ENCODE measurements at regions not wholly inside any gene's neighbourhood (a gene's known extent, or its start where the extent isn't known, plus 50 kb on each side); places are given as distances from the start of the nearest gene placed in this dataset.

DNA sequence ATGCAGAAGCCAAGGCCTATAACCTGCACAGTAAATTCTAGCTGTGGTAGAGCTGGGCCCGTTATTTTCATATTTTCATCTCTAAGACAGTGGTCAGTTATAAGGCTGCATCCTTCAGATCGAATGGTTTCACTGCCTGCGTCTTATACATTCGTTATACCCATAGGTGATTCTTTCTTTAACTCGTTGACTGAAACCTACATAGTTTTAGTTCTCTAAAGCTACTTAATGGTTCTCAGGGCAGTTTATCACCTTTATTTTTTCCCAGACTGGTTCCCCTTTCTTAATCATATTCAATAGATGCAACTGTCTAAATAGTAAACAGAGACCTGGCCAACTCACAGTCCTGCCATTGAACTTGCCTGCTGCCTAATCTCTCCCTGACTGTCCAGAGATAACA, 615.3 kb upstream of the SLITRK1 start:
- intact Hi-C loops (cut with DNase I) = no loop called here
- Histone ChIP-seq H3K4me3 (no peak overlapping the region), H3K36me3 (no peaks in the 10 kb centered on the region), H3K9me3 (peaks cover 4% of the 10 kb centered on the region), H3K27ac (no peak overlapping the region), H3K27me3 (ENCODE audit: low read depth) (no peaks in the 10 kb centered on the region), H3K4me1 (no peaks in the 10 kb centered on the region)
- DNase-seq (no peak), ATAC-seq (no peak)
- TF ChIP-seq, protein P1, sequence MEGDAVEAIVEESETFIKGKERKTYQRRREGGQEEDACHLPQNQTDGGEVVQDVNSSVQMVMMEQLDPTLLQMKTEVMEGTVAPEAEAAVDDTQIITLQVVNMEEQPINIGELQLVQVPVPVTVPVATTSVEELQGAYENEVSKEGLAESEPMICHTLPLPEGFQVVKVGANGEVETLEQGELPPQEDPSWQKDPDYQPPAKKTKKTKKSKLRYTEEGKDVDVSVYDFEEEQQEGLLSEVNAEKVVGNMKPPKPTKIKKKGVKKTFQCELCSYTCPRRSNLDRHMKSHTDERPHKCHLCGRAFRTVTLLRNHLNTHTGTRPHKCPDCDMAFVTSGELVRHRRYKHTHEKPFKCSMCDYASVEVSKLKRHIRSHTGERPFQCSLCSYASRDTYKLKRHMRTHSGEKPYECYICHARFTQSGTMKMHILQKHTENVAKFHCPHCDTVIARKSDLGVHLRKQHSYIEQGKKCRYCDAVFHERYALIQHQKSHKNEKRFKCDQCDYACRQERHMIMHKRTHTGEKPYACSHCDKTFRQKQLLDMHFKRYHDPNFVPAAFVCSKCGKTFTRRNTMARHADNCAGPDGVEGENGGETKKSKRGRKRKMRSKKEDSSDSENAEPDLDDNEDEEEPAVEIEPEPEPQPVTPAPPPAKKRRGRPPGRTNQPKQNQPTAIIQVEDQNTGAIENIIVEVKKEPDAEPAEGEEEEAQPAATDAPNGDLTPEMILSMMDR (IDR thresholded peaks at IDR 0.05) = no peak

DNA sequence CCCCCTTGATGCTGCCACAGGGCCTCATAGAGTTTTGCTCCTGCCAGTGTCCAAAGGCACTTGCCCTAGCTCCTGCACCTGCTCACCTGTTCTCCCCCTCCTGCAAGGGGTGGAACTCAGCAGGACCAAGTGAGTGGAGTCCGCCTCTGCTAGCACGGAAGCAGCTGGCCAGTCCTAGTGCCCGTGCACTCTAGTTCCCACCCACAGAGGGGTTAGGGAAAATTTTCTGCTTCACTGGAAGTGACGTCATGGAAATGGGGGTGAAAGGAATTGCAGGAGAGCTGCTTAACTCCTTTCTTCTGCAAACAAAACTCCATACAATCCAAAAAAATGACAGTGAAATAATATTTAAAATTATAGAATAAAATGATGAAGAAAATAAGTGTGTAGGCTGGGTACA, 609.7 kb upstream of the SLITRK1 start:
- TF ChIP-seq, protein P1 (IDR thresholded peaks at IDR 0.05) = no peak
- no peak overlapping the region for H3K27ac ChIP-seq
- H3K36me3 ChIP-seq = no peaks in the 10 kb centered on the region
- H3K4me1 ChIP-seq = no peaks in the 10 kb centered on the region
- no peaks in the 10 kb centered on the region for H3K27me3 ChIP-seq (ENCODE audit: low read depth)
- no peak overlapping the region for H3K4me3 ChIP-seq
- intact Hi-C loops (cut with DNase I) = no loop called here
- H3K9me3 ChIP-seq = no peaks in the 10 kb centered on the region
- ATAC-seq = no peak
- no peak for DNase-seq

- Histone ChIP-seq H3K4me1 (no peaks in the 10 kb centered on the region), H3K36me3 (no peaks in the 10 kb centered on the region), H3K4me3 (no peak overlapping the region), H3K27ac (no peak overlapping the region), H3K27me3 (ENCODE audit: low read depth) (no peaks in the 10 kb centered on the region), H3K9me3 (no peaks in the 10 kb centered on the region)
- intact Hi-C loops (cut with DNase I) = no loop called here
- ATAC-seq (no peak), DNase-seq (no peak)
- TF ChIP-seq, protein P1 (IDR thresholded peaks at IDR 0.05) = no peak
Observed at GRCh38 chr13:84487752-84488151, 605.5 kb upstream of the SLITRK1 start.

DNA sequence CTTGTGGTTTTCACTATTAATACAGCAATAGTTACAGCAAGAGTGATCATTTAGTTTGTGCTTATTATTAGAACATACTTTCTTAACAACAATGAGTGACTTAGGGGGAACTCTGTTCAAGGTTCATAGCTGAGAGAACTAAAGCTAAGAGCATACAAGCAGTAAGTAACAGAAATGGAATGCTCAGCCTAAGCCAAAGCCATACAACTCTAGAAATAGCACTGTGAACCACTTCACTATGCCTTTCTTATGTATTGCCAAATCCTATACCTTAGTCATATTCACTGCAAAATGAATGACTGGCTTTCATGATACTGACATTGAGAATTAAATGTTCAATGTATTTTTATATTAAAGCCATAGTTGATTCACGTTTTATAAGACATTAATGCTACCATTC, 599.7 kb upstream of the SLITRK1 start:
- H3K27me3 ChIP-seq (ENCODE audit: low read depth) = no peaks in the 10 kb centered on the region
- no peak overlapping the region for H3K4me3 ChIP-seq
- no peaks in the 10 kb centered on the region for H3K36me3 ChIP-seq
- TF ChIP-seq, protein P1 (IDR thresholded peaks at IDR 0.05) = no peak
- H3K27ac ChIP-seq = no peak overlapping the region
- H3K9me3 ChIP-seq = no peaks in the 10 kb centered on the region
- ATAC-seq (no peak), DNase-seq (no peak)
- intact Hi-C loops (cut with DNase I) = no loop called here
- H3K4me1 ChIP-seq = no peaks in the 10 kb centered on the region

DNA sequence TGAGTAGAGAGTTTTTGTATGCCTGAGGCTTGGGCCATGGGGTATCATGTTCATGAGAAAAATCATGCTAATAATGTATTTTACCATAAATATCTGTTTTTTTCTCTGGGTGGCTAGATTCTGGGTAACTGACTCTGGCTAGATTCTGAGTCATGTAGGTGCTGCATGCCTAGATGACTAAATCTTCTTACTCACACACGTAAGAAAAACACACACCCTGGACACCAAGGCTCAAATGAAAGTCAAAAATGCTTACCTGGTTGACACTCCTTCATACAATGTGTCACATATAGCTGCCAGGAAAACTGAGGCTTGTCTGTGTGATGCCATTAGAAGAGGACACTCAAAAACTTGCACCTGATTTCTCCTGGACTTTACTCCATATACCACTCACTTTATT, 597.4 kb upstream of the SLITRK1 start:
- Histone ChIP-seq H3K4me3 (no peak overlapping the region), H3K9me3 (no peaks in the 10 kb centered on the region), H3K27ac (no peak overlapping the region), H3K4me1 (no peaks in the 10 kb centered on the region), H3K27me3 (ENCODE audit: low read depth) (no peaks in the 10 kb centered on the region), H3K36me3 (no peaks in the 10 kb centered on the region)
- intact Hi-C loops (cut with DNase I) = no loop called here
- ATAC-seq (no peak), DNase-seq (no peak)
- TF ChIP-seq, protein P1 (IDR thresholded peaks at IDR 0.05) = no peak

- no peak overlapping the region for H3K4me3 ChIP-seq
- no peaks in the 10 kb centered on the region for H3K9me3 ChIP-seq
- TF ChIP-seq, protein P1 (IDR thresholded peaks at IDR 0.05) = no peak
- no peaks in the 10 kb centered on the region for H3K36me3 ChIP-seq
- DNase-seq (no peak), ATAC-seq (no peak)
- no peak overlapping the region for H3K27ac ChIP-seq
- H3K4me1 ChIP-seq = no peaks in the 10 kb centered on the region
- intact Hi-C loops (cut with DNase I) = no loop called here
- H3K27me3 ChIP-seq (ENCODE audit: low read depth) = no peaks in the 10 kb centered on the region
Observed at GRCh38 chr13:84470528-84470927, 588.3 kb upstream of the SLITRK1 start.
